Mesodermal cell (in vitro differentiated cells): ENCODE measurements at regions not wholly inside any gene's neighbourhood (a gene's known extent, or its start where the extent isn't known, plus 50 kb on each side); places are given as distances from the start of the nearest gene placed in this dataset.

ENCODE experiments used
- H3K27ac ChIP-seq: 2 replicates; pipeline ENCODE4 v1.7.0; 2013; ENCODE audit warnings: mild to moderate bottlenecking, low read depth, low read length, moderate library complexity; ENCODE audit not compliant: severe bottlenecking
- H3K36me3 ChIP-seq: 2 replicates; pipeline ENCODE4 v1.7.1; 2013; ENCODE audit warnings: mild to moderate bottlenecking, low read length, moderate library complexity; ENCODE audit not compliant: control insufficient read depth, insufficient read depth
- H3K4me1 ChIP-seq: one replicate; pipeline ENCODE4 v1.7.1; 2013; ENCODE audit warnings: mild to moderate bottlenecking, low read length; ENCODE audit not compliant: insufficient read depth, control insufficient read depth, poor library complexity, severe bottlenecking
- H3K4me3 ChIP-seq: 2 replicates; pipeline ENCODE4 v1.7.0; 2013; ENCODE audit warnings: low read length, control low read depth, mild to moderate bottlenecking; ENCODE audit not compliant: insufficient read depth, poor library complexity, severe bottlenecking; ENCODE audit errors: extremely low read depth
- H3K9me3 ChIP-seq: 2 replicates; pipeline ENCODE4 v1.7.1; 2013; ENCODE audit warnings: mild to moderate bottlenecking, low read length, moderate library complexity; ENCODE audit not compliant: control insufficient read depth
- WGBS, 2 experiments: methylation state at CpG; one replicate each; pipeline ENCODE4 v1.1.5; 2013; ENCODE audit warnings: missing lambda C conversion rate in 2 of 2; ENCODE audit not compliant: insufficient coverage in 2 of 2; 5-methylcytosine and 5-hydroxymethylcytosine counted together

DNA sequence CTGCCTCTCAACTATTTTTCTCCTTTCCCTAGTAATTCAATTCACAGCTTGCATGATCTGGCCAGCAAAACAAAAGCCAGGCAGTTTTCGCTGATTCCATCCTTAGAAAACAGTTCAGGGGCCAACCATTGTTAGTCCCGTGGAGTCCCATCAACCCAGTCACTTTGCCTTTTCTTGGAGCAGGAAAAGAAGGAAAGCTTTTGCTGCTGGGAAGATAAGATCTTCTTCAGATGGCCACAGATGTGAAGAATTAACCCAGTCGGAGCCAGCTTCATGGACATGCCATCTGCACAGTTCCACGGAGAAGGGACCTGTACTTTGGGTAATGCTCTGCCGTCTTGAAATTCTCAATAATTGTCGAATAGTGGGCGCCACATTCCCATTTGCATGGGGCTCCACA lies 76.9 kb upstream of the TSHZ2 start:
- Histone ChIP-seq H3K27ac (peak overlapping the region; percentile 48), H3K4me3 (no peak overlapping the region), H3K36me3 (no peaks in the 10 kb centered on the region), H3K4me1 (no peaks in the 10 kb centered on the region), H3K9me3 (no peaks in the 10 kb centered on the region)
- WGBS, 2 experiments, result 76 to 91% methylated on average over 6 to 7 of the region's 7 CpGs

DNA sequence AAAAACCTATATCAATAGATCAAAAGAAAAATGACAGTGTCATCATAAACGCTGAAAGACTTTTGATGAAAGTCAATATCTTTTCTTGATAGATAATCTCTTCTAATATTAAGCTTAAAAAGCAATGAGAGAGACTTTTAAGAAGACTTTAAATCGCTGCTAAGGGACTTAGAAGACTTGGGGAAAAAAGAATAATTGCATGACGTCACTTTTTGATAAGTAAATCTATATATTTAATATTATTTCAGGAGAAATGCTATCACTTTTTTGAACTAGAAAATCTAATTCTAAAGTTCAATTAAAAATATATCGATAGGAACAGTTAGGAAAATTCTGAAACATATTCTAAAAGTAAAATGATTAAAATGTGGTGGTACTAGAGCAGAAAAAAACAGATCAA lies 78.7 kb upstream of the TSHZ2 start:
- no peak overlapping the region for H3K4me3 ChIP-seq
- no CpG with 5 or more reads among the region's 4 CpGs for WGBS, 2 experiments
- H3K36me3 ChIP-seq, result no peaks in the 10 kb centered on the region
- H3K9me3 ChIP-seq, result no peaks in the 10 kb centered on the region
- no peak overlapping the region for H3K27ac ChIP-seq
- no peaks in the 10 kb centered on the region for H3K4me1 ChIP-seq

DNA sequence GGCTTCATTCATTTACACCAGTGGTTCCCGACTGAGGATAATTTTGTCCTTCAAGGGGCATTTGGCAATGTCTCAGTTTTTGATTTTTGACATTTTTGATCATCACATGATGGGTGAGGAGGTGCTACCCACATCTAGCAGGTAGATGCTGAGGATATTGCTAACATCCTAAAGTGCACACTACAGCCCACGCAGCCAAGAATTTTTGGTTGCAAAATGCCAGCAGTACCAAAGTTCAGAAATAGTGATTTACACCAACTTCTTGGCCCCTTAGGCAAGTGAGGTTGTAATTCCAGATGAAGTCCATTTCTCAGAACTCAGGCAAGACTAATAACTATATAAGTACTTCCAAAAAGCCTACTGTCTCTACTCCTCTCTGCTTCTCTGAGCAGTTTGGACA lies 80.1 kb upstream of the TSHZ2 start:
- Histone ChIP-seq H3K9me3 (no peaks in the 10 kb centered on the region), H3K36me3 (no peaks in the 10 kb centered on the region), H3K27ac (no peak overlapping the region), H3K4me3 (no peak overlapping the region), H3K4me1 (no peaks in the 10 kb centered on the region)
- WGBS, 2 experiments, result 100% methylated on average over 1 of the region's 2 CpGs

DNA sequence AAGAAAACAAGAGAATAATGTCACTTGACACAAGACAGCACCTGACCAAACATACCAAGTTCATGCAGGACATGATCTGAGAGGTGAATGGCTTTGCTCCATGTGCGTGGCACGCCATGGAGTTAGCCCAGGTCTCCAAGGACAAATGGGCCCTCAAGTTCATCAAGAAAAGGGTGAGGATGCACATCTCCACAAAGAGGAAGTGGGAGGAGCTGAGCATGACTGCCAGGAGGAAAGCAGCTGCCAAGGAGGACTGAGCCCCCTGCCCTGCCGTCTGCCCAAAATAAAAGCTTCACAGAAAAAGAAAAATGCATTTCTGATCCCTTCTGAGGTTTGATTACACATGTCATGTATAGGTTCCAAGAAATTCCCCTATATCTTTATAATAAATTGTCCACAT lies 82.0 kb upstream of the TSHZ2 start:
- 100% methylated on average over 1 to 3 of the region's 3 CpGs for WGBS, 2 experiments
- no peaks in the 10 kb centered on the region for H3K36me3 ChIP-seq
- H3K4me3 ChIP-seq, result no peak overlapping the region
- H3K4me1 ChIP-seq, result no peaks in the 10 kb centered on the region
- H3K9me3 ChIP-seq, result no peaks in the 10 kb centered on the region
- no peak overlapping the region for H3K27ac ChIP-seq

DNA sequence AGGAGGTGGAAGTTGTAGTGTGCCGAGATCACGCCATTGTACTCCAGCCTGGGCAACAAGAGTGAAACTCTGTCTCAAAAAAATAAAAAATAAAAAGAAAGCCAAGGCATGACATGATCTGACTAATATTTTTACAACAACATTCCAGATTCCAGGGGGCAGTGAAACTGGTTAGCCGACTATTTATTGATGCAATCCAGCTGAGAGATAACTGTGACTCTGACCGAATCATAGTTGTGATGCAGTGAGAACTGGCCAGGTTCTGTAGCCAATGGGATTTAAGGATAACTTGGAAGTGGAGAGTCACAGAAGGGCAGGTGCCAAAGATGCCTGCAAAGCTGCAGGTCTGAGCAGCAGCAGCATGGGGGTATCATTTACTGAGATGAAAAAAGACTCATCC lies 82.9 kb upstream of the TSHZ2 start:
- H3K9me3 ChIP-seq, result no peaks in the 10 kb centered on the region
- H3K4me3 ChIP-seq, result no peak overlapping the region
- H3K36me3 ChIP-seq, result no peaks in the 10 kb centered on the region
- H3K27ac ChIP-seq, result no peak overlapping the region
- WGBS, 2 experiments, result 100% methylated on average over 2 of the region's 4 CpGs
- H3K4me1 ChIP-seq, result no peaks in the 10 kb centered on the region

DNA sequence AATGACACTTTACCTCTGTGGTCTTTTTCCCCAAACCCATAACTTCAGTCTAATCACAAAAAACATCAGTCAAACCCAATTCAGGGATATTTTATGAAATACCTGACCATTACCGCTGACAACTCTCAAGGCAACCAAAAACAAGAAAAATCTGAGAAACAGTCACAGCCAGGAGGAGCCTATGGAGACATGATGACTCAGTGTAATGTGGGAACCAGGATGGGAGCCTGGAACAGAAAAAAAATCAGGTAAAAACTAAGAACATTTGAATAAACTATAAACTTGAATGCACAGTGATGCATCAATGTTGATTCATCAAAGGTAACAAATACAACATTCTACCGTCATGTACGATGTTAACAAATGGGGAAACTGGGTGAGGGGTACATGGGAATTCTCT lies 84.1 kb upstream of the TSHZ2 start:
- no peak overlapping the region for H3K27ac ChIP-seq
- no peaks in the 10 kb centered on the region for H3K36me3 ChIP-seq
- WGBS, 2 experiments, result no CpG with 5 or more reads among the region's 3 CpGs
- H3K9me3 ChIP-seq, result no peaks in the 10 kb centered on the region
- no peak overlapping the region for H3K4me3 ChIP-seq
- no peaks in the 10 kb centered on the region for H3K4me1 ChIP-seq

DNA sequence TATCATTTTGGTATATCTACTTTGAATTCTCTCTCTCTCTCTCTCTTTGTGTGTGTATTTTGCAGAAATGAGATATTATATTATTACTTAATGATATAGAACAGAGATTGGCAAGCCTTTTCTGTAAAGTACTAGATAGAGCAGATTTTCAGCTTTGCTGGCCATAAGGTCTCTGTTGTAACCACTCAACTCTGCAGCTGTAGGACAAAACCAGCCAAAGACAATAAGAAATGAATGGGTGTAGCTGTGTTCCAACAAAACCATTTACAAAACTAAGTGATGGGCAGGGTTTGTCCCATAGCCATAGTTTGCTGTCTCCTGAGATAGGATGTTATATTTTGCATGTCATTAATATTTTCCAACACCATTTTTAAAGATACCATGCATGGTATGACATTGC lies 91.2 kb upstream of the TSHZ2 start:
- no peaks in the 10 kb centered on the region for H3K9me3 ChIP-seq
- H3K4me1 ChIP-seq, result no peaks in the 10 kb centered on the region
- H3K27ac ChIP-seq, result no peak overlapping the region
- no peaks in the 10 kb centered on the region for H3K36me3 ChIP-seq
- no peak overlapping the region for H3K4me3 ChIP-seq

DNA sequence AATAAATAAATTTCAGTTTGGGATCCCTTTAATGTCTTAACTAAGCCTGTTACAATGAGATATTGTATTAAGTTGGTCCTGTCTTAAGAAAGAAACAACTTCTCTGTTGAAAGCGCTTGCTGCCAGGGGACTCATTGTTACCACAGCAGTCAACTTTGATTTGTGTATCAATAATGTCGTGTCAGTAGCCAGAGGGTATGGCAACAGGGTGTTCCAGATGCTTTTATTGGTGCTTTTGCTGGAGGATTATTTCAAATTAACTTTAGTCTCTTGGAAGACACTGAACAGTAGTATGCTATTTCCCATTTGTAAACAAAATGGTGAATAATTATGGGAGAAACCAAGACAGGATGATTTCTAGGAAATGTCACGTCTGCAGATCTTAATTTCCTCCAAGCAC lies 91.9 kb upstream of the TSHZ2 start:
- no peaks in the 10 kb centered on the region for H3K36me3 ChIP-seq
- WGBS, 2 experiments, result 61 to 62% methylated on average over 3 of the region's 3 CpGs

DNA sequence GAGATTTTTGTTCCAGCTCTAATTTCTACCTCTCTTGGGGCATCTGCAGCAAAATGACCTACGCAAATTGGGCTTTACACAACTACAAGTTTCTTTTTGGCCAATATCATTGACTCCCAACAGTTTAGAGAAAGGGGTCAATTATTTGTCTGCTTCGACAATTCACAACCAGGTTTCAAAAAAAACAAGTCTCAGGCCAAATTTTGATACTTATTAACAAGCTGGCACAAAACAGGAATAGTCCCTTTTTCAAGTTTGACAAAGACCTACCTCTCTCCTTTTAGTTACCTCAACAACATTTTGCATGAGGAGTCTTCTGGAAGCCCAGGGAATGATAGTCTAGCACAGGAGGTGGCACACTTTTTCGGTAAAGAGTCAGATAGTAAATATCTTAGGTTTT lies 97.9 kb upstream of the TSHZ2 start:
- Histone ChIP-seq H3K4me1 (no peaks in the 10 kb centered on the region), H3K36me3 (no peaks in the 10 kb centered on the region), H3K4me3 (no peak overlapping the region), H3K9me3 (no peaks in the 10 kb centered on the region), H3K27ac (no peak overlapping the region)
- 100% methylated on average over 2 of the region's 3 CpGs for WGBS, 2 experiments

More for the DNA sequence above, 91.9 kb upstream of the TSHZ2 start:
- no peaks in the 10 kb centered on the region for H3K4me1 ChIP-seq
- no peaks in the 10 kb centered on the region for H3K9me3 ChIP-seq
- peak overlapping the region; percentile 23 for H3K27ac ChIP-seq
- H3K4me3 ChIP-seq, result no peak overlapping the region

DNA sequence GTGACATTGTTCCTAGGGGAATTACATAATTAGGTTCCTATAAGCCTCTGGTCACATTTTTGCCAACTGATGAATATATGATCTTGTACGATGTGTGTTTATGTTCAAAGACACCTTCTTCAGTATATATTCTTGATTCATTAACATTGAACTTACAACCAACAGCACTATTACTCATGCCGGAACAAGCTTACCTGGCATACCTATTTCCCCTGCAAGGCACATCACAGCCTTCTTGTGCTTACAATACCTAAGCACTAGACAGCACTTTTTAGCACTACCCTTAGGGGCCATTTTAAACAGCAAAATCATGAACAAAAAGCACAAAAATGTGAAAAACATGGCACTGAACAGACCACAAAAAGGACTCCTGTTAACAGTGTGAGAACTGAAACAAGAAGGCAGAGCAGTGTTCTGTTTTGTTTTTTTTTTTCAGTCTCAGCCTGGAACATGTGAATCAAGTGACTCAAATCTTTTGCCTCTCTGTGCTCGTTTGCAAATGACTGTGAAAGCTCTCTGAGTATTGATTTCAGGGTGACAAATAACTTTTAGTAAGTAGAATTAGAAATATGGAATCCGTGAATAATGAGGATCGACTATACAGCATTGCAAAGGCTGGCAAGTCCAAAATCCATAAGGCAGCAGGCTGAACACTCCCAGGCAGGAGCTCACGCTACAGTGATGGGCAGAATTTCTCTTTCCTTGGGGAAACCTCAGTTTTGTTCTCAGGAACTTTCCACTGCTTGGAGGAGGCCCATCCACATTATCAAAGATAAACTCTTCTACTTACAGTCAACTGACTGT lies 102.3 kb upstream of the TSHZ2 start:
- H3K36me3 ChIP-seq, result no peaks in the 10 kb centered on the region
- H3K4me1 ChIP-seq, result no peaks in the 10 kb centered on the region
- H3K4me3 ChIP-seq, result no peak overlapping the region
- no peak overlapping the region for H3K27ac ChIP-seq
- H3K9me3 ChIP-seq, result no peaks in the 10 kb centered on the region
- 91 to 92% methylated on average over 5 of the region's 6 CpGs for WGBS, 2 experiments

DNA sequence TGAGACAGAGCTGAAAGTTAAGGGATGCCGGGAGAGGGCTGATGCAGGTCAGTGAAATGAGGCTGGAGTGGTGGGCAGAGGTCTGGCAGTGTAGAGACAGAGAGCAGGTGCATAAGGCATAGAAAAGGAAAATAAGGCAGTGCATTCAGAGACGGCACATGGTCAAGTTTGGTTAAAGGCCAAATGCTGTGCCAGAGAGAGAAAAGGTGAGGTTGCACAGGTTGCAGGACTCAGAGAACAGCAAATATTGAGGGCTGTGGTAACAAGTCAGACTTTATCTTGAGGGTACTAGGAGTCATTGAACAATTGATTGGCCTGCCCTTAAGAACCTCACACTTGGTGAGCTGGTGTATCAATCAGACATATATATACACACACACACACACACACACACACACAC lies 102.9 kb upstream of the TSHZ2 start:
- H3K9me3 ChIP-seq, result no peaks in the 10 kb centered on the region
- no peak overlapping the region for H3K27ac ChIP-seq

More for the DNA sequence above, 102.9 kb upstream of the TSHZ2 start:
- no peaks in the 10 kb centered on the region for H3K36me3 ChIP-seq
- H3K4me1 ChIP-seq, result no peaks in the 10 kb centered on the region
- 87 to 88% methylated on average over 2 of the region's 2 CpGs for WGBS, 2 experiments
- no peak overlapping the region for H3K4me3 ChIP-seq
